DOHH2 (cell line): ENCODE measurements at regions not wholly inside any gene's neighbourhood (a gene's known extent, or its start where the extent isn't known, plus 50 kb on each side); places are given as distances from the start of the nearest gene placed in this dataset.

Experiments used
- H3F3A ChIP-seq: fragments of 200-600 bp; sonication (generic), shearing (Covaris generic); 2 replicates; pipeline ENCODE4 v1.6.0; 2016; ENCODE audit warnings: antibody characterized with exemption, mild to moderate bottlenecking; ENCODE audit not compliant: control insufficient read depth, insufficient read depth
- H3K27ac ChIP-seq: fragments of 200-600 bp; sonication (generic); 2 replicates; pipeline ENCODE4 v1.5.1; 2014; ENCODE audit warnings: low read depth, mild to moderate bottlenecking, low read length, moderate library complexity
- H3K27me3 ChIP-seq: fragments of 200-600 bp; sonication (generic); 2 replicates; pipeline ENCODE4 v1.6.1; 2014; ENCODE audit warnings: mild to moderate bottlenecking, low read length, mixed read lengths; ENCODE audit not compliant: control insufficient read depth
- H3K36me3 ChIP-seq: fragments of 200-600 bp; sonication (generic); 2 replicates; pipeline ENCODE4 v1.6.1; 2014; ENCODE audit warnings: mild to moderate bottlenecking, low read length, moderate library complexity, mixed read lengths; ENCODE audit not compliant: control insufficient read depth
- H3K4me1 ChIP-seq: fragments of 200-600 bp; sonication (generic); 2 replicates; pipeline ENCODE4 v1.6.1; 2014; ENCODE audit warnings: mild to moderate bottlenecking, low read length, mixed read lengths; ENCODE audit not compliant: control insufficient read depth
- H3K4me2 ChIP-seq: fragments of 200-600 bp; sonication (generic); 2 replicates; pipeline ENCODE4 v1.6.0; 2014; ENCODE audit warnings: mild to moderate bottlenecking, low read length, moderate library complexity
- H3K4me3 ChIP-seq: fragments of 200-600 bp; sonication (generic); 2 replicates; pipeline ENCODE4 v1.5.1; 2014; ENCODE audit warnings: mild to moderate bottlenecking, low read length, mixed read lengths
- H3K79me2 ChIP-seq: fragments of 200-600 bp; sonication (generic); 2 replicates; pipeline ENCODE4 v1.6.1; 2014; ENCODE audit warnings: mild to moderate bottlenecking, low read length, mixed read lengths; ENCODE audit not compliant: control insufficient read depth
- H3K9me2 ChIP-seq: fragments of 200-600 bp; sonication (generic); replicated peaks from 2 replicates; pipeline ENCODE4 v1.6.1; 2014; ENCODE audit warnings: mild to moderate bottlenecking, low read length, mixed read lengths; ENCODE audit not compliant: control insufficient read depth
- H3K9me3 ChIP-seq: fragments of 200-600 bp; sonication (generic); 2 replicates; pipeline ENCODE4 v1.6.1; 2014; ENCODE audit warnings: antibody characterized with exemption, low read length, mixed read lengths; ENCODE audit not compliant: control insufficient read depth, insufficient read depth
- H4K20me1 ChIP-seq: fragments of 200-600 bp; sonication (generic); 2 replicates; pipeline ENCODE4 v1.6.0; 2014; ENCODE audit warnings: low read depth, mild to moderate bottlenecking, antibody characterized with exemption, low read length, moderate library complexity; ENCODE audit not compliant: control insufficient read depth, insufficient read depth
- EZH2phosphoT487 ChIP-seq: fragments of 200-600 bp; sonication (generic); IDR thresholded peaks from 2 replicates; pipeline ENCODE4 v1.6.1; 2017; ENCODE audit warnings: borderline replicate concordance, mild to moderate bottlenecking, antibody characterized with exemption, low read length, moderate library complexity, mixed read lengths
- TF ChIP-seq, protein P1 (sequence below): fragments of 200-600 bp; sonication (generic); IDR thresholded peaks from one replicate; pipeline ENCODE4 v1.5.1; 2014; ENCODE audit warnings: antibody characterized with exemption, mild to moderate bottlenecking, low read depth, low read length; ENCODE audit not compliant: poor library complexity, severe bottlenecking

DNA sequence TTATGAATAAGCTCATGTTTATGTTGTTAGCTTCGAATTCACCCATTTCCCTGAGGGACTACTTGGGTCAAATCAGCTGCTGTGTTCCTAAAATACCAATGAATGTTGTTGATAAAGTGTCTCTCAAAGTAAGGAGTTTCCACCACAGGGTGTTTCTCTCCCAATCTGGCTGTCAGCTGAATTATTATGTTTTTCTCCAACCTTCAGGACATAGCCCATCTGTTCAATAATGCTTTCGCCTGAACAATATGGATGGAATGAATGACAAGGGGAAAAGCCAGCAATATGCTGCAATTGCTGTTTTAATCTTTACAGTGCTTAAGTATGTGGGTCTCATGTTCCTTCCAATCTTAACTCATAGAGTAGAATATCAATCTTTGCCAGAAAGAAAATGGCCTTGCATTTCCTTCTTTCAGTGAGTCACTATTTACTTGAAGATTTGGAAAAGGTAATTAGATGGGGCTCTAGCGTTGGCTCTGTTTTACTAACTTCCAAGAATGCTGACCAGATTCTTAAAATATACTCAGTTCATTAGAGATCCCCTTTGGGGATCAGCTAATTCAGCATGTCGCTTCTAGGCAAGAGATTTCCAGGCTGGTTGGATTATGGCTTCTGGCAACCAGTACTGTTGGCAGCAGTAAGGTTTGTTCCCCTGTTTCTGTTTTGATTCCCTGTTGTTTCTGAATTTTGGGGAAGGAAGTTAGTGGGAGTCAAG lies 410.5 kb downstream of the PPP3CA start:
- H3K36me3 ChIP-seq = no peaks in the 10 kb centered on the region

DNA sequence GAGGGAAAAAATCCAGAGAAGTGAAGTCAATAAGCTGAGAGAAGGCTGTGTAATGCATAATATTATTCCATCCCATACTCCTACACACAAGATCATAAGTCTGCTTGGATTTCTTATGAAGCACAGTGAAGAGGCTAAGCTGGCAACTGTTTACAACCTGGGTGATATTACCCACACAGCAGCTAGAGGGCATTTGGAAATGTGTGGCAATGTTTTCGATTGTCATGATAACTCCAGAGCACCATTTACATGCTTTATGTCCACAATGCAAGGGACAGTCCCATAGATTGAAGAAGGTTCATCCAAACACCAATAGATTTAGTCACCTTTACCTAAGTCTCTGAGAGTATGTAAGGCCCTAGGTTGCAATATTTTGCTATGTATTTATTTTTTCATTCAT lies 412.2 kb downstream of the PPP3CA start:
- no peaks in the 10 kb centered on the region for H3F3A ChIP-seq
- H3K4me1 ChIP-seq = no peaks in the 10 kb centered on the region
- no peaks in the 10 kb centered on the region for H4K20me1 ChIP-seq
- H3K79me2 ChIP-seq = no peaks in the 10 kb centered on the region
- H3K4me2 ChIP-seq = no peak overlapping the region
- H3K9me2 ChIP-seq = no peaks in the 10 kb centered on the region
- no peaks in the 10 kb centered on the region for H3K36me3 ChIP-seq
- no peaks in the 10 kb centered on the region for H3K9me3 ChIP-seq
- no peak for TF ChIP-seq EZH2phosphoT487
- TF ChIP-seq, protein P1, sequence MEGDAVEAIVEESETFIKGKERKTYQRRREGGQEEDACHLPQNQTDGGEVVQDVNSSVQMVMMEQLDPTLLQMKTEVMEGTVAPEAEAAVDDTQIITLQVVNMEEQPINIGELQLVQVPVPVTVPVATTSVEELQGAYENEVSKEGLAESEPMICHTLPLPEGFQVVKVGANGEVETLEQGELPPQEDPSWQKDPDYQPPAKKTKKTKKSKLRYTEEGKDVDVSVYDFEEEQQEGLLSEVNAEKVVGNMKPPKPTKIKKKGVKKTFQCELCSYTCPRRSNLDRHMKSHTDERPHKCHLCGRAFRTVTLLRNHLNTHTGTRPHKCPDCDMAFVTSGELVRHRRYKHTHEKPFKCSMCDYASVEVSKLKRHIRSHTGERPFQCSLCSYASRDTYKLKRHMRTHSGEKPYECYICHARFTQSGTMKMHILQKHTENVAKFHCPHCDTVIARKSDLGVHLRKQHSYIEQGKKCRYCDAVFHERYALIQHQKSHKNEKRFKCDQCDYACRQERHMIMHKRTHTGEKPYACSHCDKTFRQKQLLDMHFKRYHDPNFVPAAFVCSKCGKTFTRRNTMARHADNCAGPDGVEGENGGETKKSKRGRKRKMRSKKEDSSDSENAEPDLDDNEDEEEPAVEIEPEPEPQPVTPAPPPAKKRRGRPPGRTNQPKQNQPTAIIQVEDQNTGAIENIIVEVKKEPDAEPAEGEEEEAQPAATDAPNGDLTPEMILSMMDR = peak; percentile 50
- H3K4me3 ChIP-seq = no peak overlapping the region
- no peaks in the 10 kb centered on the region for H3K27me3 ChIP-seq
- no peak overlapping the region for H3K27ac ChIP-seq

More for the DNA sequence above, 410.5 kb downstream of the PPP3CA start:
- Histone ChIP-seq H4K20me1 (no peaks in the 10 kb centered on the region), H3K9me2 (no peaks in the 10 kb centered on the region), H3K4me2 (no peak overlapping the region), H3K27ac (no peak overlapping the region), H3F3A (no peaks in the 10 kb centered on the region), H3K27me3 (no peaks in the 10 kb centered on the region), H3K4me3 (no peak overlapping the region), H3K9me3 (no peaks in the 10 kb centered on the region), H3K79me2 (no peaks in the 10 kb centered on the region), H3K4me1 (no peaks in the 10 kb centered on the region)
- TF ChIP-seq EZH2phosphoT487 = no peak
- TF ChIP-seq, protein P1 = no peak

DNA sequence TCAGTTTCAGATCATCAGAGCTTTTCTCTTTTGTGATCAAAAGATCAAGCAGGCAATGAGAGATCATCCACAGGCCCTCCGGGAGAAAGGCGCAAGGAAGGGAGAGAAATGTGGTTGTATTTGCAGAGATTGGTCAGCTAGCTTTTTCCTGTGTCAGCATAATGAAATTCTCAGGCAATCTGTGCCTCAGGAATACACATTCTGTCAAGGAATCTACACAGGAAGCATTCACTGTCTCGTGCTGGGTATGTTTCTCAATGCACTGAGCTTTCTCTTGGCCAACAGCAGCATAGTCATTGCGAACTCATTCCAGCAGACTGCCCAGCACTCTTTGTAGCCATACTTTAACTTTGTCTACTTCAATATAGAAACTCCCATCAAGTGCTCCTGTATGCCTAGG lies 413.7 kb downstream of the PPP3CA start:
- no peak overlapping the region for H3K4me3 ChIP-seq
- no peaks in the 10 kb centered on the region for H3K79me2 ChIP-seq
- TF ChIP-seq EZH2phosphoT487 = no peak
- TF ChIP-seq, protein P1 = no peak
- H3K4me2 ChIP-seq = no peak overlapping the region
- H3K9me3 ChIP-seq = no peaks in the 10 kb centered on the region
- no peaks in the 10 kb centered on the region for H4K20me1 ChIP-seq
- no peaks in the 10 kb centered on the region for H3F3A ChIP-seq
- H3K36me3 ChIP-seq = no peaks in the 10 kb centered on the region
- no peaks in the 10 kb centered on the region for H3K27me3 ChIP-seq
- H3K4me1 ChIP-seq = no peaks in the 10 kb centered on the region
- no peak overlapping the region for H3K27ac ChIP-seq
- H3K9me2 ChIP-seq = no peaks in the 10 kb centered on the region
